Adipose tissue (tissue), 3 donors: ENCODE measurements at regions not wholly inside any gene's neighbourhood (a gene's known extent, or its start where the extent isn't known, plus 50 kb on each side); places are given as distances from the start of the nearest gene placed in this dataset.
"Not testable (repeated sequence)": the region's sequence is repeated elsewhere in the genome, so short reads cannot be mapped to it uniquely, and the experiment has no call there.

ENCODE experiments used
- H3K27ac ChIP-seq: one replicate; pipeline ENCODE4 v1.5.1; 2013; ENCODE audit warnings: low read depth, low read length
- WGBS, 3 donors: extraction: QIAGEN DNeasy Blood & Tissue Kit; methylation state at CpG; one replicate each; pipeline ENCODE4 v1.1.7; 2013; 5-methylcytosine and 5-hydroxymethylcytosine counted together
- donor health status: healthy with polysubstance abuse.
- donor health status: Bipolar disorder and iron deficiency.
- donor health status: healthy.

GRCh38 chr4:124090021-124090420, 622.5 kb downstream of the ANKRD50 start:
- no peak overlapping the region for H3K27ac ChIP-seq
- WGBS, 3 donors, result 80 to 87% (median 86%) methylated on average over 8 of the region's 8 CpGs

DNA sequence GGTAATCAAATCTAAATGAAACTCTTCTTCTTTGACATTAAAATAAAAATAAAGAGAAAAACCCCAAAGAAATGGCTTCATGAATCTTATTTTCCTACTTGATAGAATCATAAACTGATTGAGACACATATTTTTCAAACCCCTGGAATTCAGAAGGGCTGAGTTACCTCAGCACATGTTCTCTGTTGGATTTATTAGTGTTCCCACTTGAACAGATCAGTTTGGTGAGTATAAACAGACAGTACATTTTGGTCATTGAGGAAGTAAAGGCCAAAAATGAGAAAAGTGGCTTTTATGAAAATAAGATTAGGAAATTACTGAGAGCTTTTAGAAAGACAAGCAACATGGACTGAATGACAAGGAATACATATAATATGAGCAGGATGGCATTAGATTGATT, 620.4 kb downstream of the ANKRD50 start:
- H3K27ac ChIP-seq, result no peak overlapping the region

- 41 to 68% (median 44%) methylated on average over 2 of the region's 2 CpGs for WGBS, 3 donors
- H3K27ac ChIP-seq, result no peak overlapping the region
Measured at GRCh38 chr4:124092541-124092984, 620.0 kb downstream of the ANKRD50 start.

DNA sequence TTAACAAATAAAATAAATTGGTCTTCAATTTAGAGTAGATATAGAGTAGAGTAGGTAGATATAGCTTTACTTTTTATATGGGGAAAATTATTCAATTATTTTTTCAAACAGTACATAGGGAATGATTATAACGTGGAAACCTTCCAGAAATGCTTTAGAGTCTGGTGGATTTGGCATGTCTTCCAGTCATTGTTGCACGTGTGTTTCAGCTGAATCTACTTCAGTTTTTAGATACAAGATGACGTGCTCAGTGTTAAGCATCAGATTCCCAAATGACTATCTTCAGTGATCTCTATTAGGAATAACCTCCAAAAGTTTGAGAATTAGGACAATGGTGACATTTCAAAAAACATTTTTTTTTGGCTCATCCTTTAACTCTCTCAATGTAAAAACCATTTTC, 616.9 kb downstream of the ANKRD50 start:
- no peak overlapping the region for H3K27ac ChIP-seq
- 45 to 56% (median 48%) methylated on average over 3 of the region's 3 CpGs for WGBS, 3 donors

- H3K27ac ChIP-seq, result no peak overlapping the region
- WGBS, 3 donors, result 27 to 71% (median 58%) methylated on average over 1 of the region's 1 CpG
Measured at GRCh38 chr4:124096290-124096689, 616.2 kb downstream of the ANKRD50 start.

DNA sequence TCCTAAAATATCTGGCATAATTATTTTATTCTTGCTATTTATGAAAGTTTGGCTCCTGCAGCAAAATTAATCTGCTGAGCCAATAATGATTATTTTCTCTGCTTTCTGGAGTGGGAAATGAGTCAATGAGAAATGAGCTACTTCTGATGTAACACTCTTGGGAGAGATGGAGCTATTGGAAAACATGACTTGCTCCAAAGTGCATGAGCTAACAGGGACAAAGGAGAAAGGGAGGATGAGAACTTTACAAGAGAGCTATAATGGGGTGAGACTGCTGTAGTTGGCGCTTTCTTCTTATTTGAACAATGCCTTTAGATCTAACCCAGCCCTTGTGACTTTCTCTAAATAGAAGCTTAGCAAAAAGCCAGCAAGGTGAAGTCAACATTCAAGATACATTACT, 615.1 kb downstream of the ANKRD50 start:
- 67 to 86% (median 76%) methylated on average over 1 of the region's 1 CpG for WGBS, 3 donors
- no peak overlapping the region for H3K27ac ChIP-seq

DNA sequence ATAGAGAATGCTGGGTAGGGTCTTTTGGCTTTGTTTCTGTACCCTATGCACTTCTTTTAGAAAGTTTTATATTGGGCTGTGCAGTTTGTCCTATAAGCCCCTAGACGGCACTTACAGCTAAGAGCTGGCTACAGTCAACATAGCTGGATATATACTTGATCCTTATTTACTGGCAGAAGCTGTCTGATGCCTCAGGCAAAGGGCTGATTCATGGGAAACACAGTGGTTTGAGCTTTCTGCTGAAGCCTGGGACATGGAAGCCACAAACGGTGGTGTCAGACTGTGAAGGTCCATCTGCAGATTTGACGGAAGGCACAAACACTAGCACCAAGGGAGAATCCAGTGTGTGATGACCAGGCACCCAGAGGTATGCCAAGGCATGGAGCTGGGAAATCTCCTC, 608.4 kb downstream of the ANKRD50 start:
- 93 to 96% (median 95%) methylated on average over 3 of the region's 3 CpGs for WGBS, 3 donors
- H3K27ac ChIP-seq, result no peak overlapping the region

DNA sequence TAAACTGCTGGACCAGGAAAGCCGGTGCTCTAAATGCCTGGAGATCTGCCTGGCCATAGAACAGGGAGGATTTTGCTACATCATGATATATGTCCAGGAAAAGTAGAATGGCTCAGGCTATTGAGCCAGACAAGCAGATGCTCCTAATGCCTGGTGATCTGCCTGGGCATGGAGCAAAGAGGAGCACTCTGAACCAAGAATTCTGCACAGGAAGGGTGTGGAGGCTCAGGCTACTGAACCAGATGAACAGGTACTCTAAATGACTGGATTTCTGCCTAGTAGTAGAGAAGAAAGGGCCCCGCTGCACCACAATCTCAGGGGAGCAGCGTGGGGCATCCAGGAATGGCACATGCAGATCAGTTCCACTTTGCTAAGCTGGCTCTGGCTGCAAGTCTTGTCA, 607.9 kb downstream of the ANKRD50 start:
- no peak overlapping the region for H3K27ac ChIP-seq

GRCh38 chr4:124105212-124105611, 607.3 kb downstream of the ANKRD50 start:
- WGBS, 3 donors, result 58 to 89% (median 65%) methylated on average over 2 of the region's 2 CpGs
- H3K27ac ChIP-seq, result no peak overlapping the region

More for the DNA sequence above, 607.9 kb downstream of the ANKRD50 start:
- 92 to 93% (median 92%) methylated on average over 3 of the region's 3 CpGs for WGBS, 3 donors

- WGBS, 3 donors, result 54 to 79% (median 68%) methylated on average over 2 of the region's 2 CpGs
- no peak overlapping the region for H3K27ac ChIP-seq
Measured at GRCh38 chr4:124111411-124111810, 601.1 kb downstream of the ANKRD50 start.

DNA sequence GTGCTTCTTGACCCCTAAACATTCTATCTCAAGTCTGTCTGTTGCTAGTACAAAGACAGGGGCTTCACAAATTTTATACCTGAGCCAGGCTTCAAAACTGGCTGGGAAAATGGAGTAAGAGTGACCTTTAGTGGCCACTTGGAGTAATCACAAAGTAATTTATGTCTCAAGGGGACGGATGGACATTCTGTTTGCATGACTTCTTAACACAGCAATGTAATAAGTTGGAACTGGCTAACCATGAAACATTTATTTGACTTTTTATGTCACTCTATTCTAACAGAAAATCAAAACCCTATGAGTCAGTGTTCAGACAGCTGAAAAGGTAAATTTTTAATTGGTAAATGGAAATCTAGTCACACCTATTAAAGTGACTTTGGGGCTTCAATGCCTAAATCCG, 600.6 kb downstream of the ANKRD50 start:
- H3K27ac ChIP-seq, result no peak overlapping the region
- 41 to 47% (median 42%) methylated on average over 2 of the region's 2 CpGs for WGBS, 3 donors

DNA sequence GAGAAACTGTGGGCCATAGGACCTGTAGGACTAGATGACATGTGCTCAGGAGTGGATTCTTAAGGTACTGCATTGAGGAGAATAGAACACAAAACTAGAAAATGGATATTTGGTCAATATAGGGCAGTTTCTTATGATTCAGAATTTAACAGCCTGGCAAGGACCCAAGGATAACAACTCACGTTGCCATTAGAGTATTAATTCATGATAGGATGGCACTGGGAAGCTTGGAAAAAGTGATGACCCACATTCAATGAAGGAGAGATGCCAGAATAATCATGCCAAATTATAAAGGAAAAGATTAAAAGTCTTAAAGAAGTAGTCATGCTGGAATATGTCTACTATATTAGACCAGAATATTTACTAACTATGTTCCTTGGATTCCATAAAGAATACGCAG, 594.5 kb downstream of the ANKRD50 start:
- H3K27ac ChIP-seq, result no peak overlapping the region
- 72 to 75% (median 75%) methylated on average over 2 of the region's 2 CpGs for WGBS, 3 donors

GRCh38 chr4:124121461-124121971, 591.0 kb downstream of the ANKRD50 start:
- H3K27ac ChIP-seq, result no peak overlapping the region
- WGBS, 3 donors, result 60 to 88% (median 86%) methylated on average over 1 of the region's 1 CpG

GRCh38 chr4:124123181-124123580, 589.4 kb downstream of the ANKRD50 start:
- no peak overlapping the region for H3K27ac ChIP-seq
- WGBS, 3 donors, result 90 to 94% (median 93%) methylated on average over 4 of the region's 4 CpGs

GRCh38 chr4:124123721-124124120, 588.8 kb downstream of the ANKRD50 start:
- 31 to 84% (median 77%) methylated on average over 1 of the region's 1 CpG for WGBS, 3 donors

DNA sequence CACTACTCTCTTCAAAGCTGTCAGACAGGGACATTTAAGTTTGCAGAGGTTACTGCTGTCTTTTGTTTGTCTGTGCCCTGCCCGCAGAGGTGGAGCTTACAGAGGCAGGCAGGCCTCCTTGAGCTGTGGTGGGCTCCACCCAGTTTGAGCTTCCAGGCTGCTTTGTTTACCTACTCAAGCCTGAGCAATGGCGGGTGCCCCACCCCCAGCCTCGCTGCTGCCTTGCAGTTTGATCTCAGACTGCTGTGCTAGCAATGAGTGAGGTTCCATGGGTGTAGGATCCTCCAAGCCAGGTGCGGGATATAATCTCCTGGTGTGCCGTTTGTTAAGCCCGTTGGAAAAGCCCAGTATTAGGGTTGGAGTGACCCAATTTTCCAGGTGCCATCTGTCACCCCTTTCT, 581.2 kb downstream of the ANKRD50 start:
- not testable (repeated sequence) for H3K27ac ChIP-seq
- WGBS, 3 donors, result 90 to 95% (median 92%) methylated on average over 6 of the region's 6 CpGs

More at GRCh38 chr4:124123721-124124120, 588.8 kb downstream of the ANKRD50 start:
- no peak overlapping the region for H3K27ac ChIP-seq

DNA sequence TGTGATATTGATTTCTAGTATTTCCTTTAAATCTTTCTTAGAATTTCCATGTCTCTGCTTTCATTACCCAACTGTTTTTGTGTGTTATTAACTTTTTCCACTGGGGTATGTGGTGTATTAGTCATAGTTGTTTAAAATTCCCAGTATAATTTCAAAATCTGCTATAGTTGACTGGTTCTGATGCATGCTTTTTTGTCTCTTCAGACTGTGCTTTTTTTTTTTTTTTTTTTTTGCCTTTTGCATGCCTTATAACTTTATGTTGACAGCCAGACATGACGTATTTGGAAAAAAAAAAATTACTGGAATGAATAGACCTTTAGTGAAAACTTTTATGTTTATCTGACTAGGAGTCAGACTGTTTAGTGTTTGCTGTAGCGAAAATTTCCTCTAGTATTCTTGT, 580.4 kb downstream of the ANKRD50 start:
- no peak overlapping the region for H3K27ac ChIP-seq
- WGBS, 3 donors, result 69 to 90% (median 89%) methylated on average over 2 of the region's 2 CpGs

- H3K27ac ChIP-seq, result no peak overlapping the region
- 74 to 86% (median 81%) methylated on average over 1 of the region's 1 CpG for WGBS, 3 donors
Measured at GRCh38 chr4:124133753-124134152, 578.8 kb downstream of the ANKRD50 start.

DNA sequence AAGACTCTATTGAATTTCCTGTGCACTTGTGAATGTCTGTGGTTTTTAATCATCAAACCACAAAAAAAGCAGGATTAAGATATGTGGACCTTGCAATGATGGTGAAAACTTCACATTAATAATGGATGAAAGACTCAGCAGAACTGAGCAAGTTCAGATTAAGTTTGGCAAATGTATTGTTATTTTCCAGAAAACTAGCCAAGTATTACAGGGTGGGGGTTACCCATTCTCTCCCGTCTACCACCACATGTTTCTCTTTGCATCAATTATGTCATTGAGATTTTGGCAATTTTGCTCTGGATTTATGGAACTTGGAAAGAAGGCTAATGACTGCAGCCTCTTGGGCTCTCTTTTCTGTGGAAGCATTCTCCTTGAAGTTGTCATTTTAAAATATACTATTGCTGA, 577.1 kb downstream of the ANKRD50 start:
- WGBS, 3 donors, result 48 to 54% (median 50%) methylated on average over 1 of the region's 1 CpG
- no peak overlapping the region for H3K27ac ChIP-seq

DNA sequence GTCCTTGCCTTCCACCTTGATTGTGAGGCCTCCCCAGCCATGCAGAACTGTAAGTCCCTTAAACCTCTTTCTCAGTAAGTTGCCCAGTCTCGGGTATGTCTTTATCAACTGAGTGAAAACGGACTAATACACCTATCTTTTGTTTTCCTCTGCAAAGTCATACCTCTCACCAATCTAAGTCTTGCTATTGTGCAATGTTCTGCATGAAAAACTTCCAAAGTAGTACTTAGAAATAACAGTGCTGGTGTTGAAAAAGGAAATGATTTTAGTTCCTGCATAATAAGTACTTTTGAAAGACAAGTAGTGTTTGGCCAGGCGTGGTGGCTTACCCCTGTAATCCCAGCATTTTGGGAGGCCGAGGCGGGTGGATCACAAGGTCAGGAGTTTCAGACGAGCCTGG, 573.5 kb downstream of the ANKRD50 start:
- no peak overlapping the region for H3K27ac ChIP-seq
- 79 to 90% (median 89%) methylated on average over 6 of the region's 6 CpGs for WGBS, 3 donors

DNA sequence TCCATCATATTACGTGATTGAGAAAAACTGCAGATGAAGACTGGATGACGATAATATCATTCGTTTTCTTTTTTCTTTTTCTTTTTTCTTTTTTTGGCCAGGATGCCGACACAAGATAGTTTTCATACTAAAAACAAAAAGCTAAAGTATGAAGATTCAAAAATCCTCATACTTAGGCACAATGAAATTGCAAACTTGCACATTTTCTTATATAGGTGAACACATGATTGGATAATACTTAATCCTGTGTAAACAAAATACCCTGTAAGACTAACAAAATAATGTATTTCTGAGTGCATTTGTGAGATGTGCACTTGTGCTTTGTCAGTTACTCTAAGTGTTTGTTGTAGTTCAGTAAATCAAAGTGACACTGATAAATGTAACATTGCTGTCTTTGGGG, 568.9 kb downstream of the ANKRD50 start:
- WGBS, 3 donors, result 90 to 91% (median 91%) methylated on average over 4 of the region's 4 CpGs
- no peak overlapping the region for H3K27ac ChIP-seq
